HG03565 (cell line): ENCODE measurements at regions not wholly inside any gene's neighbourhood (a gene's known extent, or its start where the extent isn't known, plus 50 kb on each side); places are given as distances from the start of the nearest gene placed in this dataset.

Experiments used
- ATAC-seq: cut with Tn5 transposase; IDR thresholded peaks from one replicate; pipeline ENCODE4 v1.9.1; 2021; ENCODE audit warnings: mild to moderate bottlenecking, moderate library complexity; ENCODE audit not compliant: unreplicated experiment

DNA sequence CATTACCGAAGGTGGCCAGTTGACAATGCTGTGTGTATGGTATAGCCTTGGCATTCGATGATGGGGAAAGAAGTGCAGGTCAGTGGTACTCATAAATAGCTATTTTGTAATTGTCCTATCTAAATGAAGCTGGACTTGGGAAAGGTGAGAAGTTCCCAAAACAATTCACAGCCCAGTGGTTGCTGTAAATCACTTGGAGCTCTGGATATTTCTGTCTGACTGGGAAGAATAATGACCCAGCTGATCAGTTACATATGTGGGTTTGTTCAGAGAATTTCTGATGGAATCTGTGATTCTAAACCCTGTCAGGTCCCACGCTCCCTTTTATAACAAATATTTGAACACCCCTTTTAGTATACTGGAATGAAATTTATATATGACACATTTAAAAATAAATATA lies 133.9 kb upstream of the PFN2 start:
- no peak for ATAC-seq

DNA sequence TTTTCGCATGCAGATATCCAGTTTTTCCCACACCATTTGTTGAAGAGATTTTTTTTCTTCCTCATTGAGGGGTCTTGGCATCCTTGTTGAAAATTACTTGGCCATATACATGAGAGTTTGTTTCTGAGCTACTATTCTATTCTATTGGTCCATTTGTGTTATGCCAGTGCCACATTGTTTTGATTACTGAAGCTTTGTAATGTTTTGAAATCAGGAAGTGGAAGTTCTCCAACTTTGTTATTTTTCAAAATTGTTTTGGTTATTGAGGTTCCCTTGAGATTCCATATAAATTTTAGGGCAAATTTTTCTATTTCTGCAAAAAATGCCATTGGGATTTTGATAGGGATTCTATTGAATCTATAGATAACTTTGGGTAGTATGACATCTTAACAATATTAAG lies 130.3 kb upstream of the PFN2 start:
- no peak for ATAC-seq

DNA sequence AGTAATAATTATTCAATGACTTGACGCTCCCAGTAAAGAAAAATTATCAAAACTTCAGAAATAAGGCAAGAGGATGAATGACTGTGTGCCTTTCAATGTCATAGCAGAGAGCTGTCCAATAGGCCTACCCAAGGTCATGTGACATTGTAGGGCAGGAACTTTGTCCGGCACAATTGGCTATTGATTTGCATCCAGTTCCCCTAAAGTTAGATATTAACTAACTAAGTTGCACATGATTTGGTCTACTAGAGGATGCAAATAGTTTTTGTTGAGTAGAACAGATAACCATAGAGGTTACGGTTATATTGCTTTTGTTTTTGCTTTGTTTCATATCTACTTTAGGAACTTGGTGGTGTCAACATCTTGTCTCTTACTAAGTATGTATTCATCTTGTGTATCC lies 127.9 kb upstream of the PFN2 start:
- ATAC-seq = no peak

DNA sequence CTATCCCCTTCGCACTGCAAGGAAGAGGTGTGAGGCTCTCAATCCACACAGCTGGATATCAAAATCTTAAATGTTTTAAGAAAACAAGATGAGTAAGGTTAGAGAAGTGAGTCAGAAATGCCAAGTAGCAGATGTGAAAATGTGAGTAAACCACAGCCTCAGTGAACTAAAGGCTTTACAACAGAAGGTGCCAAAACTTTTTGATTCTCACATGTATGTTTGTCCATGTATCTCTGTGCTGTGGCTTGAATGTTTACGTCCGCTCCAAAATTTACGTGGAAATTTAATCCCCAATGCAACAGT lies 126.8 kb upstream of the PFN2 start:
- ATAC-seq = peak; percentile 62

DNA sequence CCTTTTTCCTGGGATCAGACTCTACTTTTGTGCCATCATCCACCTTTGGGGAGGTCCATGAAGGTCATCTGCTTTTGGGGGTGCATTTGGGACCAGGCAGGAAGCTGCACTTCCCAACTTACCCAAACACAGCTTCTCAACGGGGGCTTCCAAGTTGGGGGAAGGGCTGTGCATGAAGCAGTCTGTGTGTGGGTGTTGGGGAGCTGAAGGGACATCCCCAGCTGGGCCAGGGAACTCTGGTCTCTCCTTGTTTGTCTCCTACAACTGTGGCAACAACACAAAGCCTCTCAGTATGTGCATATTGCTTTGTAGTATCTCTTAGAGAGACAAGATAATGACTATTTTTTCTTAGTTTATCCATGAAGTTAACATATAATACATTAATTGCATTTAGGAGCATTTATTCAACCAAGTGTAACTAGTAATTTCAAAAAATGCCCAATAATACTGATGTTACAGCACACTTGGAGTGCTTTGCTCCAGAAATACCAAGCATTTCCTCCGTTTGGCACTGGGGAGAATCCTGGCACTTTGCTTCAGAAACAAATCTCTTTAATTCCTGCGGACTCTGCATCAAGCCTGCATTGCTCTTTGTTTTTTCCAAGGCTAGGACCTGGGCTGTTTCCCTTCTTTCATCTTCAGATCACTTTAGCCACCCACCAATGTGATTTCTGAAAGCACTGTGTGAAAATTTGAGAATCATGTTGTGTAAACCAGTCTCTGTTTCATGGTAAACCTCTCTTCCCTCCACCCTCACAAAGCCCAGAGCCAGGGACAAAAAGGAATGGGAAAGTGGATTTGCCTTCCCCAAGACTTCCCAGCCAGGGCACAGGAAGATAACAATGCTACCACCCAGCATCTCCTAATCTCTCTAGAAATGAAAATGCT lies 126.2 kb upstream of the PFN2 start:
- no peak for ATAC-seq

DNA sequence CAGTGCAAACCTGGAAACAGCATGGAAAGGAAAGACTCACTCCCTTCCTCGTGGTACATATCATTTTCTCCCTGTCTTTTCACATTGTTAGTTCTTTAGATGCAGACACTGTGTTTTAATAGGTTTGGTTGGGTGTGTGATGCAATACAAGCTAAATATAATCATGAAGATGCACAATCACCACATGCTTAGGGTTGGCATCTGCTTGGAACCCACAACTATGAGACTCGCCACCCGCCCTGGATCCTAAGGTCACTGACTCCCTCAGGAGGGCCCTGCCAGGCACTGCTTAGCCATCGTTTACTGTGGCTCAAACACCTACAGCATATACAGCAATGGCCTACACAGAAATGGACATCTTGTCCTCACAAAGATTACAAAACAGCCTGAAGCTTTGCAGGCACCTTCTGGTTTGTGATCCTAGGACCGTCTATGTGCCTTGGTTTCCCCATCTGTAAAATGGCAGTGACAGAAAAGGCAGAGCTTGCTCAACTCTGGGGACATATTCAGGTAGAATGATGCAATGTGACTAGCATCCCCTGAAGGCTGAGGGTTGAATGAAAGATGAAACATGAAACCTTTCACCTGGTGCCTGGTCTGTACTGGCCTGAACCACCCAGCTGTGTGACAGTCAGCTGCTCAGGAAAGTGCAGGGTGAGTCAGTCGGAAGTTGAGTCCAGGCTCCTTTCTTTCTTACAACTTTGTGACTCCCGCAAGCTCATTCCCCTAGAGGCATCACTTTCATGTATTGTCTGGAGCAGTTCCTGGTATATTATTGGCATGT lies 123.6 kb upstream of the PFN2 start:
- no peak for ATAC-seq

DNA sequence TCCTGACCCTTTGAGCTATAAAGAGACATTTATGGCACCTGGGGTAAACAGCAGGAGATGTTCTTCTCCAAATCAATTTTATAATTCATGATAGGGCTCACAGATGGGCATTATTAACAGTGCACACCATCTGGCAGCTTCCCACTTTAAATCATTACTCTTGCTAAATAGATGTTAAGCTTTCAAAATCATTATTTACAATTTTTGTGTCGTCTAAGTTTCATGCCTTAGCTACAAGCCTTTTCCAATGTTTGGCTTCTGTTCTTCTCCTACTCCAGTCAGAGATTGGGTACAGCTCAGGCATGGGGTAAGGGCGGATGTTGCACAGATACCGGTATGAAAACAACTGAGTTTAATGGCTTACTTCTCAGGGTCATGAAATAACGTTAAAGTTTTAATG lies 120.9 kb upstream of the PFN2 start:
- no peak for ATAC-seq

DNA sequence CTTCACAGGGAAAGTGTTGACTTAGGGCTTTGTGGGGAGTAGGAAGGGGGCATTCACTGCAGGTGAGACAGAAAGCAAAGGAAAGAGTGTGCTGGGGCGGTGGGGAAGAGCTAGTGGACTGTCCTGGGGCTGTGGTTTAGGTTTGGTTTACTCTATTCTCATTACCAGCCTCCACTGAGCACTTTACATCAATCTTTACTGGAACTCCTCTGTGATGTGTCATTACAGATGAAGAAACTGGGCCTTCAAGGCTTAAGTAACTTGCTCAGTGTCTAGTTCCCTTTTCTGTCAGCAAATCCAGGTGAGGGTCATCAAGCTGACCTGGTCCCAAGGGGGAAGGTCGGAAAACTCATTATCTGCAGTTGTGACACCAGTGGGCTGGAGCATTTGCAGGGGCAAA lies 120.2 kb upstream of the PFN2 start:
- ATAC-seq = no peak

DNA sequence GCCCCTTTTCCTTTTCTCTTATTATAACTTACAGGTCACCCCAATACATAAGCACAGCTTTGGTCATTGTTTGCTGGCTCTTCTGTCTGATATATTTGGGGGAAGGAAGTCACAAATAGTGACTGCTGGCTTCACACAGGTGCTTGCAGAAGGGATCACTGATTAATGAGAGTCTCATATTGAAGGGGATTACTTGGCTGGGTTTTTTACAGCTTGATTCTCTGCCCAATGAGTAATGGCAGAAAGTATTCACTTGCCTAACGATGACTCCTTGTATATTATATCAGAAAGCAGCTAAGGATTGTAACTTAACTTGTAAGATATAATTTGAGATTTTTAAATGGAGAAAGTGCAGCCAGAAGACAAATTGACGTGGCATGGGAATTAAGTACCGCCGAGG lies 119.3 kb upstream of the PFN2 start:
- ATAC-seq = no peak

DNA sequence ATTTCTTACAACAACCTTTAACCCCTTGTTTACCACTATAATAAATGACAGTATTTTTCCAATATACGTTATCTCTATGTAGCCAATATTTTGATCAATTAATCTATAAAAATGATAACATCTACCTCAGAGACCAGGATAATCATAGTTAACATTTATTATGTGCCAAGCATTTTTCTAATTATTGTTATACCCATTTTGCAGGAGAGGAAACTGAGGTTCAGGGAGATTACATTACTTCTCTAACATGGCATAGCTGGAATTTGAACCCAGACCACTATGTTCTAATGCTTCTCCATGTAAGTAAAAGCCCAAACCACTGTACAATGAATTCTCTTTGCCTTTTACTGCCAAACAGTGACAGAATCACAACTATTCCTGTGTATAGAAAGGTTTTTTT lies 113.4 kb upstream of the PFN2 start:
- ATAC-seq = no peak

DNA sequence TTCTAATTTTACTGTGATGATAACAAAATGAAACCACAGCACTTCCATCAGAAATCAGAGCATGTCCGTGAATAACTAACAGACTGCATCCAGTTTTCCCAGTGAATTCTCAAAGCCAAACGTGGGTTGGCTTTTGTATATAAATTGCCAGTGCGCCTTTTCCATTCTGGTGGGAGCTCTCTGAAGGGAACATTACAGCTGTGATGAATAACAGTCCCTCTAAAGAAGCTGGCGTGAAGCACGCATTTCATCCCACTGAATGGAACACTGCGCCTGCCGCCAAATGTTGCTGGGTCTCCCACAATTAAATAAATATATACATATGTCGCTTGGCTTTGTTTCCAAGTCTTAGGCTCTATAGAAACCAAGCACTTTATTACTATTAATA lies 113.0 kb upstream of the PFN2 start:
- ATAC-seq = no peak

DNA sequence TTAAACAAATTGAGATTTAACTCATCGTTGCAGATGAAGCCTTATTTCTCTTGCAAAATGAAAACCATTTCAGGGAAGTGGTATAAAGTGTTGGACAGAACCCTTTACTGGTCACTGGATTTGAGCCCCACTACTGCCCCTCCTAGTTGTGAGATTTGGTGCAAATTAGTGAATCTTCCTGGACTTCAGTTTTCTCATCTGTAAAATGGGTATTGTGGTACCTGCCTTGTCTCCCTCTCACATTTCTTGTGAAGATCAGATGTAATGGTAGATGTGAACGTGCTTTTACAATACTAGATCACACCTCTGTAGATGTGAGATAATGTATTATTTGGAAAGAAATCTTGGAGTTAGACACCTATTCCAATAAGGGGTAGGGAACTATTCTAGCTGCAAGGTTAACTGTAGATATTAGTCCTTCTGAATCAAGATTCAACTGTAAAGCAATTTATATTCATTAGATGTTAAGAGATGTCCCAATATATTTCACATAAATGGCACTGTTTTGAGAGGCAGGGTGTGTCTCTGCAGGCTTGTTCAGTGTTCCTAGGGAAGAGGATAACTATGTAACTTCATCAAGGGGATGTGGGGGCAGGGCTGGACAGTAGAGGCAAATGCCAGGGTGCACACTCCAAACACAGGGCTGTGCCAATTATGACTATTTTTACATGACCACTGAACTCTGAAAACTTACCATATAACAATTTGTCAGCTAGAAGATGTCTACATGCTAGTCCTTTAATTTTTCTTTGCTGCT lies 112.4 kb upstream of the PFN2 start:
- ATAC-seq = no peak

DNA sequence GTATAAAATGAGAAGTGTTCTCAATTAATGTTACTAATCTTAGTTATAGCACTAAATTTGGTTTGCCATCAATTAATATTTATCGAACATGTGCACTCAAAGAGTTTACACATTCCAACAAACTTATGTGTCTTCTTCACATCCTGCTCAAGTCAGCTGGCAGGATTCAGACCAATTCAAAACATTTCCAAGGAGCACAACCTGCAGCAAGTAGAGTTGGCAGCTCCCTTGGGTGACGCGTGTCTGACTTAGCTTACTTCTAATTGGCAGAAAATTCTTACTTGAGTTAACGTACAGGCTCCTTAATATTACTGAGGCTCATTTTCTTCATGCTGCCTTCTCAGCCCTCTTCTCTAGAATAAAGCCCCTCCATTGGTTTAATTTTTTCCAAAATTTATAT lies 110.4 kb upstream of the PFN2 start:
- ATAC-seq = no peak

DNA sequence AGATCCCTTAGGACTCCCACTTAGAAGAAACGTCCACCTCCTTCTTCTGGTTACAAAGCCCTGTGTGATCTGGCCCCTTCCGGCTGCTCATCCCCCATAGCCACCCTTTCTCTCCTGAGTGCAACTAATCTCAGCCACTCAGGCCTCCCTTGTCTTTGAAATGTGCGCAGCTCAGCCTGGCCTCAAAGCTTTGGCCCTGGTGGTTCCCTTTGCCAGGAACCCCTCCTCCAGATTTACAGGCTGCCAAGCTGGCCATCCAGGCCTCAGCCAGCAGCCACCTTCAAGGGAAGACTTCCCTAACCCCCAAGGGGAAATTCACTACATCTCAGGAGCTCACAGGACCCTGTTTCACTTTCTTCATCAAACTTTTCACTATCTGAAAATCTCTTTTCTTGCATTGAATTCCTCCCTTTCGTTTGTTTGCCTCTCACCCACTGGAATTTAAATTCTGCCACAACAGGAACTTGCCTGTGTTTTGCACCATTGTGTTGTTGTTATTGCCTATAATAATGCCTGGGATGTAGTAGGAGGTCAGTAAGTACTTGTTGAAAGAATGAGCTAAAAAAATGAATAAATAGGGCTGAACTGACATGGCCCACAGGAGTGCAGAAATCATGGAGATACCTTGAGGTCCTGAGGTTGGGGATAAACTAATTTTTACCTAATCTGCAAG lies 109.5 kb upstream of the PFN2 start:
- no peak for ATAC-seq

DNA sequence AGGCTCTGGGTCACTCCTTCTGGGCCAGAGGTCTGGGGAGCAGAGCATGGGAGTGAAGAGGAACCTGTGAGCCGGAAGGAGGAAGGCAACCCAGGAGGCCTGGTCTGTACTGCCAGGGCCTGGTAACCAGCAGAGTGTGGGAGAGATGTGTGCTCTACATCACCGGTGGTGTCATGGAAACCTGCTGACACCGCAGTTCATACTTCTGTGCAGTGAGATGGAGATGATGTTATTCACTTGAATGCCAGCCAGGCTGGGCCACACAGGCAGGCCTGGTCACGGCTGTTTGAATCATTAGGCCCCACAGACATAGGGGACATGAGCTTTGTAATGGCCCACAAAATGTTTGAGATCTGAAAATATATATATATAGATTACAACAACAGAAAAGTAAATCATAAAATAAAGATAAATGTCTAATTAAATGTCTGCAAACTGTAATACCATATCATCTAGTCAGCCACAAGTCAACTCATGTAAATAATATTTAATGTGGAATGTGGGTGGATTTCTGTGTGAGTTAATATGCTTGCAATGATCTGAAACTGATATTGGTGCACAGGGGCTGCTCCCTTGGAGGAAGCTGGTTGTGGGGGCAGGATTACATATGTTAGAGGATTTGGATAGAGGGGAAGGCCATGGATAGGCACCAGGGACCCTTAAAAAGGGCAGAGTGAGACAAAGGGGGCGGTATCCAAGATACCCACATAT lies 108.5 kb upstream of the PFN2 start:
- no peak for ATAC-seq

DNA sequence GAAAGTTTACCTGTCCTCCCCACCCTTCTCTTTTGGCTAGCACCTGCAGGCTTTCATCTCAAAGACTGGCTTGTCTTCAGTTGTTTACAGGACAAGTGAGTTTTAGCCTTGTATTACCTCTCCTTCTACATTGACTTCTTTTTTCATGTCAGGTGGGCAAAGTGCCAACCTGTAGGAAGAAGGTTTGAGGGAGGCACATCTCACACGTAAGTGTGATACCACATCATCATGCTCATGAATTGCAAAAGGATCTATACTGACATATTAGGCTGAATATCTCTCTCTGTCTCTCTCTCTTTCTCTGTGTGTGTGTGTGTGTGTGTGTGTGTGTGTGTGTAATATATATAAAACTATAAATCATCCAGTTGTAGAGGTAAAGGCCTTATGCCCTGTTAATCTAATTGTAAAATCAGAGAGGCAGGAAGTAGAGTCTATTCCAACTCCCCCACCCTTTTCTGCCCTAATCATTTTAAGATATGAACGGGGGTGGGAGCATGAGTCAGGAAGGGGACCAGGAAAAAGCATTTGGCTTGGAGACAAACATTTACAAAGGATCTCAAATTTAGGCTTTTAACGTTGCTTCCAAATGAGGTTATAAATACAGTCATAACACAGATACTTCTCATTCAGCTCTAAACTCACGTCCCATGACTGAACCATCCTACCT lies 107.0 kb upstream of the PFN2 start:
- no peak for ATAC-seq

DNA sequence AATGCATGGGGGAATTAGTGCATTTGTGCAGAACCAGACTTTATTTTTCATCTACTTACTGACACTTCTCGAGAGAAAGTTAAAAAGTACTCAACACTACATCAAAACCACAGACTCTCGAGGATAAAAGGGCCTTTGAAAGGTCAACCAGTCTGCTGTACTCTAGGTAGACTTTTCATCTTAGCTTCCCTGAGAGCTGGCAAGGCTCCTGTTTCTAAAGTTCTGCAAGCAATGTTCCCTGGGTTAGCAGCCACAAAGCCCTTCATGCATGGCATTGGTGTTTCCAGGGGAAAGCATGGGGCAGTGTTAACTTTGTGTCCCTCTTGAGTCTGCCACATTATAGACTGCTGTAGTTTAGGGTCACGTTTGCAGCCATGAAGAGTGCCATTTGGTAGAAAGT lies 106.4 kb upstream of the PFN2 start:
- no peak for ATAC-seq

DNA sequence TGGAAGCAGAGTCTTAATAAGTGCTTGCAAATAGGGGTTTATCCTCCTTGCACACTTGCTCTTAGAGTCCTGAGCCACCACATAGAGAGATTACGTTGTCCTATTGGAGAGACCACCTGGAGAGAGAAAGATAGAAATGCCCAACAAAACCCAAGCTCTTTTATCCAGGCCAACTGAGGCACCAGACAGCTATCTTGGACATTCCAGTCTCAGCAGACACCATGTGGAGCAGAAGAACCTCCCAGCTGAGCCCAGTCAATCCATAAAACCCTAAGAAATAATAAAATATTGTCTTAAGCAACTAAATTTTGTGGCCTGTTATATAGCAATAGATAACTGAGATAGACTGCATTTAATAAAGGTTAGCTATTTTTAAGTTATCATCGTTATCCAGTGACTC lies 105.7 kb upstream of the PFN2 start:
- ATAC-seq = no peak

DNA sequence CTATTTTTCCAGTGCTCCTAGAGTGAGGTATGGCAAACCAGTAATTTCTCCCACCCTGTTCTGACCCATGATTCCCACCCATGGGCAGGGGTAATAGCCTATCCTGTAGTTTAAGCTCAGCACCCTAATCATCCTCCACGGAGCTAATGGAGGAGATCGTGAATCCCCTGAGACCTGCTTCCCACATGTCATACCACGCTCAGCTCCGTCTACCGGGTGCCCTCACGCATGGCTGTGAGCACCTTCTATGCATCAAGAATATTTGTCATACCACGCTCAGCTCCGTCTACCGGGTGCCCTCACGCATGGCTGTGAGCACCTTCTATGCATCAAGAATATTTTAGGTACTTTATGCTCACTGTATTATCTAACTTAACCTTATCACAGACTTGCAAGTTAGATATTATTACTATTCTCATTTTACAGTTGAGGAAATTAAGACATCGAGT lies 104.7 kb upstream of the PFN2 start:
- no peak for ATAC-seq
